ENCODE measurements at regions not wholly inside any gene's neighbourhood (a gene's known extent, or its start where the extent isn't known, plus 50 kb on each side); places are given as distances from the start of the nearest gene placed in this dataset.

DNA sequence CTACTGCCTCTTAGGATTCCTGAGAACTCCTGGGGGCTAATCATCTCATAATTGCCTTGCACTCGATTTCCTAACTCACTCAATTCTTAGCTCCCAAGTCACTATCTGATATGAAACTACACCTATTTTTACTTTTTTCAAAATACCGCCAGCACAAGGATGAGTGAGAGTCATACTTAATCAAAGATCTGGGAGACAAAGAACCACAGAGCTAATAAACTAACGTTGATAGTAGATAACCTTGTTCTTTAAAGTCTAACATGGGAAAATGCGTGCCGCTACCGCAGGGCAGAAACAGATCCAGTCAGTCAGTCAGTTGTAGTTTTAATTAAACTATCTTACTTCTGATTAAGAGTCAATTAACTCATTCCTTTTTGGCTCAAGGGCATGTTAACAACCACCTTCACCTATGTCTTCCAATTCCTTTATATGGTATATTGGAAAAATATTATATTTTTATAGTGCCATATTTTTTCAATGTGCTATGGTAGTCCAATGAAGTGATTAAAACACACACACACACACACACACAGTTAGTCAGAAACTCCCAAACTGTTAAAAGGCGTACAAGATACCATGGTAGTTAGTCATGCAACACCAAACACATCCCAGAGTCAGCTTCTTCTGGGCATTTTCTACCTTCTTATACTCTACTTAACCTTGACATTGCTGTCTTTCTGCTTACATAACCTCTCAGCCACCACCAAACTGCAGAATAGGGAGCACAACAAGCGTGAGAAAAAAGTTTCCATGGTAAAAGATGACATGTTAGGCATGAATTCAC is 114.0 kb downstream of the KLHL28 start:
- no peaks in the 10 kb centered on the region for H3K27me3 ChIP-seq (ENCODE audit: control insufficient read depth in 2 of 2, insufficient read depth in 2 of 2, low read length in 2 of 2)
- H3K9me3 ChIP-seq (replicated peaks; ENCODE audit: control insufficient read depth, insufficient read depth, low read depth, low read length): no peaks in the 10 kb centered on the region
- H2AFZ ChIP-seq (ENCODE audit: low read depth, low read length): no peak overlapping the region
- intact Hi-C loops (cut with micrococcal nuclease): no loop called here
- ChIA-PET CTCF (ENCODE audit: low intra/inter-chr PET ratio) (no interaction called here), POLR2A (no interaction called here)
- in situ Hi-C loops (cut with MboI): no loop called here
- no peaks in the 10 kb centered on the region for H3K79me2 ChIP-seq (ENCODE audit: control insufficient read depth, insufficient read depth, low read length)
- no peaks in the 10 kb centered on the region for H3K9me1 ChIP-seq (ENCODE audit: control insufficient read depth, insufficient read depth, low read length)
- FAIRE-seq (no peak), ATAC-seq (no peak), DNase-seq (ENCODE audit: extremely low read depth in 1 of 4, low spot score in 3 of 4) (no peak)
- no peak overlapping the region for H3K27ac ChIP-seq (ENCODE audit: extremely low read depth, low read depth, low read length)
- no peaks in the 10 kb centered on the region for H3K36me3 ChIP-seq (ENCODE audit: control insufficient read depth, insufficient read depth, low read length)
- H3K4me3 ChIP-seq: no peak overlapping the region
- H3K9ac ChIP-seq (ENCODE audit: insufficient read depth in 1 of 2, low read depth in 2 of 2, low read length in 2 of 2): no peak overlapping the region
- no peaks in the 10 kb centered on the region for H4K20me1 ChIP-seq (replicated peaks; ENCODE audit: control insufficient read depth, insufficient read depth, low read length)
- no peaks in the 10 kb centered on the region for H3K4me1 ChIP-seq (replicated peaks in 1 of 2; ENCODE audit: control insufficient read depth in 2 of 2, insufficient read depth in 2 of 2, low read length in 2 of 2)
- 1% methylated on average over 8 of the region's 8 CpGs for WGBS (ENCODE audit: insufficient coverage, low coverage, missing lambda C conversion rate)
- no TSS peak for BruUV-seq (replicated peaks)
- H3K4me2 ChIP-seq (ENCODE audit: insufficient read depth, low read length): no peak overlapping the region
- TF ChIP-seq, protein P1, sequence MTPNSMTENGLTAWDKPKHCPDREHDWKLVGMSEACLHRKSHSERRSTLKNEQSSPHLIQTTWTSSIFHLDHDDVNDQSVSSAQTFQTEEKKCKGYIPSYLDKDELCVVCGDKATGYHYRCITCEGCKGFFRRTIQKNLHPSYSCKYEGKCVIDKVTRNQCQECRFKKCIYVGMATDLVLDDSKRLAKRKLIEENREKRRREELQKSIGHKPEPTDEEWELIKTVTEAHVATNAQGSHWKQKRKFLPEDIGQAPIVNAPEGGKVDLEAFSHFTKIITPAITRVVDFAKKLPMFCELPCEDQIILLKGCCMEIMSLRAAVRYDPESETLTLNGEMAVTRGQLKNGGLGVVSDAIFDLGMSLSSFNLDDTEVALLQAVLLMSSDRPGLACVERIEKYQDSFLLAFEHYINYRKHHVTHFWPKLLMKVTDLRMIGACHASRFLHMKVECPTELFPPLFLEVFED (CRISPR knock-in tag; conservative IDR thresholded peaks at IDR 0.05): no peak
- TF ChIP-seq CREB1 (IDR thresholded peaks at IDR 0.05): no peak
- TF ChIP-seq CREB1 (CRISPR knock-in tag; IDR thresholded peaks at IDR 0.05): no peak
- TF ChIP-seq C11orf30 (IDR thresholded peaks at IDR 0.05; ENCODE audit: low read depth): no peak
- no peak for TF ChIP-seq ZNF280B (CRISPR knock-in tag; IDR thresholded peaks at IDR 0.05)
- TF ChIP-seq BCOR (IDR thresholded peaks at IDR 0.05): no peak
- no peak for TF ChIP-seq SMARCA4 (IDR thresholded peaks at IDR 0.05)
- no peak for TF ChIP-seq HMG20B (CRISPR knock-in tag; IDR thresholded peaks at IDR 0.05)
- no peak for TF ChIP-seq BRCA1 (IDR thresholded peaks at IDR 0.05)
- TF ChIP-seq BRCA1 (CRISPR knock-in tag; IDR thresholded peaks at IDR 0.05): no peak
- TF ChIP-seq CTBP1 (IDR thresholded peaks at IDR 0.05; ENCODE audit: borderline replicate concordance): no peak
- TF ChIP-seq ZBTB12 (CRISPR knock-in tag; IDR thresholded peaks at IDR 0.05): no peak
- TF ChIP-seq EWSR1 (IDR thresholded peaks at IDR 0.05; ENCODE audit: borderline replicate concordance, low read depth, partially characterized antibody): no peak
- TF ChIP-seq CTCF (IDR thresholded peaks at IDR 0.05 in 2 of 3, conservative IDR thresholded peaks at IDR 0.05 in 1 of 3; ENCODE audit: insufficient read depth in 2 of 3, low read depth in 1 of 3, low read length in 3 of 3): no peak
- TF ChIP-seq EZH2 (IDR thresholded peaks at IDR 0.05; ENCODE audit: borderline replicate concordance, low read depth, low read length): no peak
- no peak for TF ChIP-seq SMAD1 (IDR thresholded peaks at IDR 0.05; ENCODE audit: low read depth, low read length, partially characterized antibody)
- no peak for TF ChIP-seq ZNF124 (CRISPR knock-in tag; IDR thresholded peaks at IDR 0.05)
- no peak for TF ChIP-seq SRSF9 (IDR thresholded peaks at IDR 0.05; ENCODE audit: borderline replicate concordance, low read depth, low read length)
- TF ChIP-seq STAT5A (IDR thresholded peaks at IDR 0.05; ENCODE audit: borderline replicate concordance, low read length): no peak
- no peak for TF ChIP-seq CAMTA2 (CRISPR knock-in tag; conservative IDR thresholded peaks at IDR 0.05)

Measured in K562 (cell line).